Fibroblast of lung (primary cell): ENCODE measurements at regions not wholly inside any gene's neighbourhood (a gene's known extent, or its start where the extent isn't known, plus 50 kb on each side); places are given as distances from the start of the nearest gene placed in this dataset.

ENCODE experiments used
- EZH2 ChIP-seq: IDR thresholded peaks from 2 replicates; pipeline ENCODE4 v1.5.1; 2012; ENCODE audit warnings: low read length, control low read depth, mild to moderate bottlenecking; ENCODE audit errors: missing control alignments
- TF ChIP-seq, protein P1 (sequence below), 2 donors: IDR thresholded peaks in 1 of 2; conservative IDR thresholded peaks in 1 of 2; 1 replicate in 1 of 2; 2 replicates in 1 of 2; pipeline ENCODE4 v1.5.1; 2011 to 2012; ENCODE audit warnings: low read length in 2 of 2, control low read depth in 1 of 2, inconsistent platforms in 1 of 2, low read depth in 1 of 2, mild to moderate bottlenecking in 1 of 2

GRCh38 chr5:3818624-3819023 lies 223.0 kb downstream of the IRX1 start:
- TF ChIP-seq, protein P1, sequence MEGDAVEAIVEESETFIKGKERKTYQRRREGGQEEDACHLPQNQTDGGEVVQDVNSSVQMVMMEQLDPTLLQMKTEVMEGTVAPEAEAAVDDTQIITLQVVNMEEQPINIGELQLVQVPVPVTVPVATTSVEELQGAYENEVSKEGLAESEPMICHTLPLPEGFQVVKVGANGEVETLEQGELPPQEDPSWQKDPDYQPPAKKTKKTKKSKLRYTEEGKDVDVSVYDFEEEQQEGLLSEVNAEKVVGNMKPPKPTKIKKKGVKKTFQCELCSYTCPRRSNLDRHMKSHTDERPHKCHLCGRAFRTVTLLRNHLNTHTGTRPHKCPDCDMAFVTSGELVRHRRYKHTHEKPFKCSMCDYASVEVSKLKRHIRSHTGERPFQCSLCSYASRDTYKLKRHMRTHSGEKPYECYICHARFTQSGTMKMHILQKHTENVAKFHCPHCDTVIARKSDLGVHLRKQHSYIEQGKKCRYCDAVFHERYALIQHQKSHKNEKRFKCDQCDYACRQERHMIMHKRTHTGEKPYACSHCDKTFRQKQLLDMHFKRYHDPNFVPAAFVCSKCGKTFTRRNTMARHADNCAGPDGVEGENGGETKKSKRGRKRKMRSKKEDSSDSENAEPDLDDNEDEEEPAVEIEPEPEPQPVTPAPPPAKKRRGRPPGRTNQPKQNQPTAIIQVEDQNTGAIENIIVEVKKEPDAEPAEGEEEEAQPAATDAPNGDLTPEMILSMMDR (conservative IDR thresholded peaks at IDR 0.05 in 1 of 2, IDR thresholded peaks at IDR 0.05 in 1 of 2; ENCODE audit: low read depth in 1 of 2, low read length in 2 of 2), result no peak
- no peak for TF ChIP-seq EZH2
